Neural progenitor cell (in vitro differentiated cells): ENCODE measurements at regions not wholly inside any gene's neighbourhood (a gene's known extent, or its start where the extent isn't known, plus 50 kb on each side); places are given as distances from the start of the nearest gene placed in this dataset.

Experiments
- EZH2 ChIP-seq: fragments of 200-600 bp; sonication (generic); IDR thresholded peaks from 2 replicates; pipeline ENCODE4 v1.6.1; 2017; ENCODE audit warnings: antibody characterized with exemption, mild to moderate bottlenecking, moderate library complexity
- EZH2phosphoT487 ChIP-seq: fragments of 200-600 bp; sonication (generic); IDR thresholded peaks from 2 replicates; pipeline ENCODE4 v1.6.1; 2017; ENCODE audit warnings: antibody characterized with exemption
- TF ChIP-seq, protein P1 (sequence below): fragments of 200-600 bp; sonication (generic); IDR thresholded peaks from 2 replicates; pipeline ENCODE4 v1.5.1; 2017; ENCODE audit warnings: antibody characterized with exemption, mild to moderate bottlenecking

DNA sequence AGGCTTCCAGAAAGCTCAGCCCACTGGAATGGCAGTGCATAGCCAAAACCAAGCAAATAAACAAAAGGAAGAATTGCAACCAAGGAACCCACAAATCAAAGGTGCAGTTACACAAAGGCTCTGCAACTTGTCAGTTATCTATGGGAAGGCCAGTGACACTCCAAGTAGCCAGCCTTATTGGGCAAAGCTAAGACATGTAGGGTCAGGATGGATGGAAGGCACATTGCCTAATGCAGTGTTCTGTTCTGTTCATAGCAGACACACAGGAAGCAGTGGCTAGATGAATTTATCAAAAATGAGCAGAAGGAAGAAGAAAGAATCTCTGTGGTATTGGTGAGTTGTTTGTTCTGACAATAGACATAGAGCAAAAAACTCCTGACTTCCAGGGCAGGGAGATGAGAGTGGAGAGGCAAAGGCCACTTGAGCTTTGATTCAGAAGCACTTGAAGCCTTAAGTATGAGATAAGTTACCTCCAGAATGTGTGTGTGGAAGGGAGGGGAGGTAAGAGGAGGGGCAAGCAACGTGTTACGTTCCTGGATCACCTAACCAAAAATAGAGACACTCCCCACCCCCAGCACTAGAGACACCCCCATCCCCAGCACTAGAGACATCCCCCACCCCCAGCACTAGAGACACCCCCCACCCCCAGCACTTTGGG lies 57.9 kb upstream of the AKAP12 start:
- TF ChIP-seq, protein P1, sequence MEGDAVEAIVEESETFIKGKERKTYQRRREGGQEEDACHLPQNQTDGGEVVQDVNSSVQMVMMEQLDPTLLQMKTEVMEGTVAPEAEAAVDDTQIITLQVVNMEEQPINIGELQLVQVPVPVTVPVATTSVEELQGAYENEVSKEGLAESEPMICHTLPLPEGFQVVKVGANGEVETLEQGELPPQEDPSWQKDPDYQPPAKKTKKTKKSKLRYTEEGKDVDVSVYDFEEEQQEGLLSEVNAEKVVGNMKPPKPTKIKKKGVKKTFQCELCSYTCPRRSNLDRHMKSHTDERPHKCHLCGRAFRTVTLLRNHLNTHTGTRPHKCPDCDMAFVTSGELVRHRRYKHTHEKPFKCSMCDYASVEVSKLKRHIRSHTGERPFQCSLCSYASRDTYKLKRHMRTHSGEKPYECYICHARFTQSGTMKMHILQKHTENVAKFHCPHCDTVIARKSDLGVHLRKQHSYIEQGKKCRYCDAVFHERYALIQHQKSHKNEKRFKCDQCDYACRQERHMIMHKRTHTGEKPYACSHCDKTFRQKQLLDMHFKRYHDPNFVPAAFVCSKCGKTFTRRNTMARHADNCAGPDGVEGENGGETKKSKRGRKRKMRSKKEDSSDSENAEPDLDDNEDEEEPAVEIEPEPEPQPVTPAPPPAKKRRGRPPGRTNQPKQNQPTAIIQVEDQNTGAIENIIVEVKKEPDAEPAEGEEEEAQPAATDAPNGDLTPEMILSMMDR: no peak
- TF ChIP-seq EZH2: no peak
- no peak for TF ChIP-seq EZH2phosphoT487
